A549 (cell line): ENCODE measurements at regions not wholly inside any gene's neighbourhood (a gene's known extent, or its start where the extent isn't known, plus 50 kb on each side); places are given as distances from the start of the nearest gene placed in this dataset.

Source experiments
- BHLHE40 ChIP-seq: IDR thresholded peaks from 2 replicates; pipeline ENCODE4 v1.6.1; 2012; ENCODE audit warnings: low read depth, low read length, inconsistent platforms
- CTCF ChIP-seq: fragments of >200 bp; sonication (Bioruptor Twin); formaldehyde crosslinking; IDR thresholded peaks from 3 replicates; pipeline ENCODE4 v1.5.1; 2016
- EP300 ChIP-seq, 2 experiments: fragments of >200 bp; sonication (Bioruptor Twin); formaldehyde crosslinking; IDR thresholded peaks; 2 replicates in 1 of 2; 3 replicates in 1 of 2; pipeline ENCODE4 v1.6.1; 2016 to 2017
- HDAC2 ChIP-seq: fragments of 200-600 bp; sonication (generic); IDR thresholded peaks from 2 replicates; pipeline ENCODE4 v1.6.1; 2016
- KDM5A ChIP-seq: fragments of 200-600 bp; sonication (generic); IDR thresholded peaks from 2 replicates; pipeline ENCODE4 v1.6.1; 2016; ENCODE audit warnings: antibody characterized with exemption, mild to moderate bottlenecking
- POLR2A ChIP-seq: IDR thresholded peaks from 2 replicates; pipeline ENCODE4 v1.6.1; 2012; ENCODE audit warnings: mild to moderate bottlenecking, low read length
- RAD21 ChIP-seq, 2 experiments: fragments of >200 bp in 1 of 2; sonication (Bioruptor Twin) in 1 of 2; formaldehyde crosslinking in 1 of 2; IDR thresholded peaks in 1 of 2; conservative IDR thresholded peaks in 1 of 2; 2 replicates in 1 of 2; 3 replicates in 1 of 2; pipeline ENCODE4 v1.6.1; 2012 to 2018; ENCODE audit warnings: inconsistent platforms in 1 of 2
- RCOR1 ChIP-seq: fragments of 150-350 bp; IDR thresholded peaks from 2 replicates; pipeline ENCODE4 v1.6.1; 2014; ENCODE audit warnings: antibody characterized with exemption, low read length, low read depth
- REST ChIP-seq: fragments of 200-600 bp; sonication (generic); IDR thresholded peaks from 2 replicates; pipeline ENCODE4 v1.6.1; 2016; ENCODE audit warnings: antibody characterized with exemption, mild to moderate bottlenecking, moderate library complexity
- RNF2 ChIP-seq: fragments of 200-600 bp; sonication (generic); IDR thresholded peaks from 2 replicates; pipeline ENCODE4 v1.6.1; 2016; ENCODE audit warnings: low read depth, mild to moderate bottlenecking, antibody characterized with exemption, moderate library complexity, borderline replicate concordance
- USF2 ChIP-seq: fragments of 450-650 bp; IDR thresholded peaks from 2 replicates; pipeline ENCODE4 v1.6.1; 2014; ENCODE audit warnings: antibody characterized with exemption

GRCh38 chr16:85556456-85557082, 56.6 kb upstream of the GSE1 start:
- TF ChIP-seq REST: no peak
- TF ChIP-seq EP300 (IDR thresholded peaks at IDR 0.05): no peak
- TF ChIP-seq CTCF: no peak
- no peak for TF ChIP-seq BHLHE40
- no peak for TF ChIP-seq POLR2A
- TF ChIP-seq RNF2: no peak
- TF ChIP-seq USF2: no peak
- TF ChIP-seq HDAC2: no peak
- no peak for TF ChIP-seq KDM5A
- TF ChIP-seq RCOR1: no peak
- TF ChIP-seq RAD21 (conservative IDR thresholded peaks at IDR 0.05 in 1 of 2, IDR thresholded peaks at IDR 0.05 in 1 of 2): no peak
